AG09309 (cell line): ENCODE measurements at regions not wholly inside any gene's neighbourhood (a gene's known extent, or its start where the extent isn't known, plus 50 kb on each side); places are given as distances from the start of the nearest gene placed in this dataset.

ENCODE experiments used
- DNase-seq: peaks from one replicate; pipeline ENCODE4 v3.0.0-alpha.2; 2010; ENCODE audit warnings: low read depth
- H3K4me3 ChIP-seq: 2 replicates; pipeline ENCODE4 v1.5.1; 2011; ENCODE audit warnings: mild to moderate bottlenecking, low read depth, low read length, moderate library complexity; ENCODE audit not compliant: control insufficient read depth
- TF ChIP-seq, protein P1 (sequence below): IDR thresholded peaks from 2 replicates; pipeline ENCODE4 v1.5.1; 2011; ENCODE audit warnings: mild to moderate bottlenecking, low read depth, low read length, inconsistent platforms; ENCODE audit not compliant: insufficient read depth, control insufficient read depth; ENCODE audit errors: missing control alignments

DNA sequence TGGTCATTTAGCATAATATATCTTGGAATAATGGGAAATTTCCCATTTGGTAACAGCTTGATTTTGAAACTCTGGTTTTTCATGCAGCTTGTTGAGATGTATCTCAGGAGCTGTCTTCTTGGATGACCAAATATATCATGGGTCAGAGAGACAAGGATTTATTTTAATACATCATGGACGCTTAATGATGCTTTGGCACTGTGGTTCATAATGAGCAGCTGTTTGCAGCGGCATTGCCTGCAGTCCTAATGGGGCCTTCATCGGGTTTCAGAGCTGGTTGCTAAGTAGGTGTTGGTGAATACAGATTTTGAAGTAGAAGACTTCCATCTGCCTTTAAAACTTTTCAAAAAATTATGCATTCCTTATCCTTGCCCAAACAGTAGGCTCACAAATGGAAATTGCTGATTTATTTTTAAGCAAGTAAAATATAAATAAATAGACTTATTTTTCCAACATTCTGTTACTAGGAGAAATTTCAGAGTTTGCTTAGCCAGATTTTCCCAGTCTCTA, 389.5 kb upstream of the FAT3 start:
- no peak for DNase-seq
- no peak overlapping the region for H3K4me3 ChIP-seq
- TF ChIP-seq, protein P1, sequence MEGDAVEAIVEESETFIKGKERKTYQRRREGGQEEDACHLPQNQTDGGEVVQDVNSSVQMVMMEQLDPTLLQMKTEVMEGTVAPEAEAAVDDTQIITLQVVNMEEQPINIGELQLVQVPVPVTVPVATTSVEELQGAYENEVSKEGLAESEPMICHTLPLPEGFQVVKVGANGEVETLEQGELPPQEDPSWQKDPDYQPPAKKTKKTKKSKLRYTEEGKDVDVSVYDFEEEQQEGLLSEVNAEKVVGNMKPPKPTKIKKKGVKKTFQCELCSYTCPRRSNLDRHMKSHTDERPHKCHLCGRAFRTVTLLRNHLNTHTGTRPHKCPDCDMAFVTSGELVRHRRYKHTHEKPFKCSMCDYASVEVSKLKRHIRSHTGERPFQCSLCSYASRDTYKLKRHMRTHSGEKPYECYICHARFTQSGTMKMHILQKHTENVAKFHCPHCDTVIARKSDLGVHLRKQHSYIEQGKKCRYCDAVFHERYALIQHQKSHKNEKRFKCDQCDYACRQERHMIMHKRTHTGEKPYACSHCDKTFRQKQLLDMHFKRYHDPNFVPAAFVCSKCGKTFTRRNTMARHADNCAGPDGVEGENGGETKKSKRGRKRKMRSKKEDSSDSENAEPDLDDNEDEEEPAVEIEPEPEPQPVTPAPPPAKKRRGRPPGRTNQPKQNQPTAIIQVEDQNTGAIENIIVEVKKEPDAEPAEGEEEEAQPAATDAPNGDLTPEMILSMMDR, result no peak

DNA sequence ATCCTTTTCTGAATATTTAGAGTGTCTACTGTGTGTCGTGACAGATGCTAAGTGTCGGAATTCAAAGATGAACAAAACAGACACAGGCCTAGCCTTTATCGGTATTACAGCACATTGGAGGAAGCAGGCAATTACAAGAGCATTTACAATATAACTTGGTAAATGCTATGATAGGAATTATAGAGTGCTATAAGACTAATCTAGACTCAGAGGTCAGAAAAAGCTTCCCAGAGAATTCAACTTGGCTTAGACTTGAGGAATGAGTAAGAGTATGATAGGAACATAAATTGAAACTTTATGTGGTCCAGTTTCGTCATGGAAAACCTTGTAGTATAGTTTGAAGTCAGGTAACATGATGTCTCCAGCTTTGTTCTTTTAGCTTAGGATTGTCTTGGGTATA, 395.7 kb upstream of the FAT3 start:
- TF ChIP-seq, protein P1, result no peak
- no peak for DNase-seq
- no peak overlapping the region for H3K4me3 ChIP-seq

GRCh38 chr11:91825777-91826176, 398.8 kb upstream of the FAT3 start:
- no peak for DNase-seq
- H3K4me3 ChIP-seq, result no peak overlapping the region
- TF ChIP-seq, protein P1, result no peak

- DNase-seq, result no peak
- TF ChIP-seq, protein P1, result no peak
- H3K4me3 ChIP-seq, result no peak overlapping the region
These were observed 401.3 kb upstream of the FAT3 start for GRCh38 chr11:91823252-91823830.

GRCh38 chr11:91822805-91823204, 401.8 kb upstream of the FAT3 start:
- TF ChIP-seq, protein P1, result no peak
- DNase-seq, result no peak
- H3K4me3 ChIP-seq, result no peak overlapping the region

DNA sequence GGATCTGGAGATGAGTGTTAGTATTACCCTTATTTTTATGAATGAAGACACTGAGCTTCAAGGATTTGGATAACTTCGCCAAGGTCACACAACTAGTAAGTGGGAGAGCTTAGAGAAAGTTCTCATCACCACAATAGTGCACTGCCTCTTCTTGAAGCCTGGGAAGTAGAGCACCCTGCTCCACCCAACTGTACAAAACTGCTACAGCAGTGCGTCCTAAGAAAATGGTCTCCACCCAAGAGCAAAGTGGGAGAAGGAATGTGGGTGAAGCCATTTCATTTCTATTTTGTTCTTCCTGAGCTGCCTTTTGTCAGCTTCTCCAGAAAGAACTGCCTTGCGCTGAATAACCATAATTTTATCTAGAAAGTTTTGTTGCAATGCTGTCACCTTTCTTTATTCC, 403.9 kb upstream of the FAT3 start:
- no peak overlapping the region for H3K4me3 ChIP-seq
- no peak for DNase-seq
- TF ChIP-seq, protein P1, result no peak
